ENCODE measurements at regions not wholly inside any gene's neighbourhood (a gene's known extent, or its start where the extent isn't known, plus 50 kb on each side); places are given as distances from the start of the nearest gene placed in this dataset.

- no peak for DNase-seq
These were observed 766.8 kb downstream of the TBL1XR1 start for GRCh38 chr3:176430244-176431037.

- no peak for DNase-seq
These were observed 768.7 kb downstream of the TBL1XR1 start for GRCh38 chr3:176428552-176428951.

GRCh38 chr3:176426371-176426770 lies 770.9 kb downstream of the TBL1XR1 start:
- no peak for DNase-seq

- DNase-seq, result no peak
These were observed 780.4 kb downstream of the TBL1XR1 start for GRCh38 chr3:176416870-176417269.

- no peak for DNase-seq
These were observed 781.5 kb downstream of the TBL1XR1 start for GRCh38 chr3:176415661-176416295.

- DNase-seq, result no peak
These were observed 784.5 kb downstream of the TBL1XR1 start for GRCh38 chr3:176412771-176413170.

- DNase-seq, result no peak
These were observed 793.8 kb downstream of the TBL1XR1 start for GRCh38 chr3:176403531-176403930.

GRCh38 chr3:176401211-176401610 lies 796.1 kb downstream of the TBL1XR1 start:
- no peak for DNase-seq

- DNase-seq, result no peak
These were observed 798.1 kb downstream of the TBL1XR1 start for GRCh38 chr3:176399193-176399592.

- DNase-seq, result no peak
These were observed 802.0 kb downstream of the TBL1XR1 start for GRCh38 chr3:176395240-176395639.

GRCh38 chr3:176378789-176379188 lies 818.5 kb downstream of the TBL1XR1 start:
- DNase-seq, result no peak

- no peak for DNase-seq
These were observed 820.8 kb downstream of the TBL1XR1 start for GRCh38 chr3:176376531-176376930.

GRCh38 chr3:176375519-176375918 lies 821.8 kb downstream of the TBL1XR1 start:
- DNase-seq, result no peak

GRCh38 chr3:176362191-176362731 lies 835.0 kb downstream of the TBL1XR1 start:
- DNase-seq, result no peak

- DNase-seq, result no peak
These were observed 838.1 kb downstream of the TBL1XR1 start for GRCh38 chr3:176359211-176359610.

- DNase-seq, result no peak
These were observed 839.4 kb downstream of the TBL1XR1 start for GRCh38 chr3:176357891-176358290.

GRCh38 chr3:176354843-176355242 lies 842.4 kb downstream of the TBL1XR1 start:
- DNase-seq, result no peak

- DNase-seq, result no peak
These were observed 844.5 kb downstream of the TBL1XR1 start for GRCh38 chr3:176352716-176353334.

GRCh38 chr3:176351408-176351807 lies 845.9 kb downstream of the TBL1XR1 start:
- DNase-seq, result no peak

- DNase-seq, result no peak
These were observed 847.6 kb downstream of the TBL1XR1 start for GRCh38 chr3:176349706-176350105.

GRCh38 chr3:176347424-176348146 lies 849.7 kb downstream of the TBL1XR1 start:
- no peak for DNase-seq

GRCh38 chr3:176341963-176342362 lies 855.3 kb downstream of the TBL1XR1 start:
- no peak for DNase-seq

GRCh38 chr3:176328666-176329065 lies 868.6 kb downstream of the TBL1XR1 start:
- no peak for DNase-seq

Data from right kidney (tissue), 1 donor.